Kidney epithelial cell (primary cell): ENCODE measurements at regions not wholly inside any gene's neighbourhood (a gene's known extent, or its start where the extent isn't known, plus 50 kb on each side); places are given as distances from the start of the nearest gene placed in this dataset.
"Not testable (repeated sequence)": the region's sequence is repeated elsewhere in the genome, so short reads cannot be mapped to it uniquely, and the experiment has no call there.

ENCODE experiments used
- DNase-seq: peaks from one replicate; pipeline ENCODE4 v3.0.0-alpha.2; 2010; ENCODE audit warnings: low read depth
- H3K27me3 ChIP-seq: 2 replicates; pipeline ENCODE4 v1.6.0; 2011; ENCODE audit warnings: low read length; ENCODE audit not compliant: control insufficient read depth, insufficient read depth
- H3K36me3 ChIP-seq: 2 replicates; pipeline ENCODE4 v1.5.1; 2011; ENCODE audit warnings: low read length; ENCODE audit not compliant: control insufficient read depth, insufficient read depth
- H3K4me3 ChIP-seq: 2 replicates; pipeline ENCODE4 v1.5.1; 2011; ENCODE audit warnings: low read depth, mild to moderate bottlenecking, control low read depth, low read length
- TF ChIP-seq, protein P1 (sequence below): IDR thresholded peaks from 2 replicates; pipeline ENCODE4 v1.5.1; 2011; ENCODE audit warnings: mild to moderate bottlenecking, moderate library complexity, low read length, control low read depth, inconsistent platforms; ENCODE audit not compliant: insufficient read depth, poor library complexity, severe bottlenecking

DNA sequence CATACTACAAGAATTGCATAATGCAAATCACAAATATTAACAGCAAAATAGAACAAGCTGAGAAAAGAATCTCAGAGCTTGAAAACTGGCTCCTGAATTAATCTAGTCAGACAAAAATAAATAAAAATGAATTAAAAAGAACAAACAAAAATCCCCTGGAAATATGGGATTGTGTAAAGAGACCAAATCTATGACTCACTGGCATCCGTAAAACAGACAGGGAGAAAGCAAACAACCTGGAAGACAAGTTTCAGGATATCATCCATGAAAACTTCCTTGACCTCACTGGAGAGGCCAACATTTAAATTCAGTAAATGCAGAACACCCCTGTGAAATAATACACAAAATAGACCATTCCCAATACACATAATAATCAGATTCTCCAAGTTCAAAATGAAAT, 229.3 kb upstream of the CTNND2 start:
- TF ChIP-seq, protein P1, sequence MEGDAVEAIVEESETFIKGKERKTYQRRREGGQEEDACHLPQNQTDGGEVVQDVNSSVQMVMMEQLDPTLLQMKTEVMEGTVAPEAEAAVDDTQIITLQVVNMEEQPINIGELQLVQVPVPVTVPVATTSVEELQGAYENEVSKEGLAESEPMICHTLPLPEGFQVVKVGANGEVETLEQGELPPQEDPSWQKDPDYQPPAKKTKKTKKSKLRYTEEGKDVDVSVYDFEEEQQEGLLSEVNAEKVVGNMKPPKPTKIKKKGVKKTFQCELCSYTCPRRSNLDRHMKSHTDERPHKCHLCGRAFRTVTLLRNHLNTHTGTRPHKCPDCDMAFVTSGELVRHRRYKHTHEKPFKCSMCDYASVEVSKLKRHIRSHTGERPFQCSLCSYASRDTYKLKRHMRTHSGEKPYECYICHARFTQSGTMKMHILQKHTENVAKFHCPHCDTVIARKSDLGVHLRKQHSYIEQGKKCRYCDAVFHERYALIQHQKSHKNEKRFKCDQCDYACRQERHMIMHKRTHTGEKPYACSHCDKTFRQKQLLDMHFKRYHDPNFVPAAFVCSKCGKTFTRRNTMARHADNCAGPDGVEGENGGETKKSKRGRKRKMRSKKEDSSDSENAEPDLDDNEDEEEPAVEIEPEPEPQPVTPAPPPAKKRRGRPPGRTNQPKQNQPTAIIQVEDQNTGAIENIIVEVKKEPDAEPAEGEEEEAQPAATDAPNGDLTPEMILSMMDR, result no peak
- Histone ChIP-seq H3K36me3 (no peaks in the 10 kb centered on the region), H3K27me3 (no peaks in the 10 kb centered on the region), H3K4me3 (no peak overlapping the region)
- DNase-seq, result no peak

DNA sequence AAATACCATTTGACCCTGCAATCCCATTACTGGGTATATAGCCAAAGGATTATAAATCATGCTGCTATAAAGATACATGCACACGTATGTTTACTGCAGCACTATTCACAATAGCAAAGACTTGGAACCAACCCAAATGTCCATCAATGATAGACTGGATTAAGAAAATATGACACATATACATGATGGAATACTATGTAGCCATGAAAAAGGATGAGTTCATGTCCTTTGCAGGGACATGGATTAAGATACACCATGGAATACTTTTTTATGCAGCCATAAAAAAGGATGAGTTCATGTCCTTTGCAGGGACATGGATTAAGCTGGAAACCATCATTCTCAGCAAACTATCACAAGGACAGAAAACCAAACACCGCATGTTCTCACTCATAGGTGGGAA, 226.8 kb upstream of the CTNND2 start:
- not testable (repeated sequence) for DNase-seq, H3K36me3 ChIP-seq, H3K27me3 ChIP-seq, H3K4me3 ChIP-seq

DNA sequence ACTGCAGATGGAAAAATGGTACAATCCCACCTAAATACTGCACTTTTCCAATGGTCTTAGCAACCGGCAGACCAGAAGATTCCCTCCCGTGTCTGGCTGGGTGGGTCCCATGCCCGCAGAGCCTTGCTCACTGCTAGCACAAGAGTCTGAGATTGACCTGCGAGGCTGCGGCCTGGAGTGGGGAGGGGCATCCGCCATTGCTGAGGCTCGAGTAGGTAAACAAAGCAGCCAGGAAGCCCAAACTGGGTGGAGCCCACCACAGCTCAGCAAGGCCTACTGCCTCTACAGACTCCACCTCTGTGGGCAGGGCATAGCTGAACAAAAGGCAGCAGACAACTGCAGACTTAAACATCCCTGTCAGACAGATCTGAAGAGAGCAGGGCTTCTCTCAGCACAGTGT, 221.6 kb upstream of the CTNND2 start:
- H3K27me3 ChIP-seq, result no peaks in the 10 kb centered on the region
- TF ChIP-seq, protein P1, result no peak
- no peaks in the 10 kb centered on the region for H3K36me3 ChIP-seq
- H3K4me3 ChIP-seq, result no peak overlapping the region
- no peak for DNase-seq

DNA sequence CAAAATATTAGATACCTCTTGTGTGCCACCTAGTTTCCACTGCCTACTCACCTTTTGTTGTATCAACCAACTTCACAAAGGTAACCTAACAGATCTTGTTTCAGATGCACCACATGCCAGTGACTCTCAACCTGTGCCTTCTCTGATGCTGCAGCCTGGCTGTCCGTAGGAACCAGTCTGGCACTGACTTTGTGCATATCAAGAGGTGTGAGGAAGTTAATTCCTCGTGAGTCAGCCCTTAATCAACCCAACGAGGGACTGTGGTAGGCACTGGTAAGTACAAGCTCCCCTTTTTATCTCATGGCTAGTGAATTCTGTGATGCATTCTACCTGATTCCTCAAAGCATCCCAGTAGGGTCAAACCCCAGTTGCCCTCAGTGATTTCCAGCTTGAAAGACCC, 215.4 kb upstream of the CTNND2 start:
- no peak overlapping the region for H3K4me3 ChIP-seq
- no peaks in the 10 kb centered on the region for H3K27me3 ChIP-seq
- DNase-seq, result no peak
- no peaks in the 10 kb centered on the region for H3K36me3 ChIP-seq
- TF ChIP-seq, protein P1, result no peak

DNA sequence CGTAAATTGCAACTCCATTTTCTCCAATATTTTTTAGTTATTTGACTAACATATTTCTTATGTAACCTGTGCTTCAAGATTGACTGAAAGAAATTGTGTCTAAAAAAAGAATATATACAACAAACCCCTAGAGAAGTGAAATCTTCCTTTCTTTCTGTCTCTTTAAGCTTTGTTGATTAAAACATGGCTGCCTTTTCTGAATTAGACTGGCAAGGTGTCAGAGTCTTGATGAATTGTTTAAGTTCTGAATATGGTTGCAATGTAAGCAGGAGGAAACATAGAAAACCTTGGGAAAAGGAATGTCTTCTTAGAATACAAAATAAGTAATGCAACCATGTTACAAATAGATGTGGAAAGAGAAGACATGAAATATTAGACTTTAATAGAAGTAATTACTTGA, 209.8 kb upstream of the CTNND2 start:
- no peaks in the 10 kb centered on the region for H3K27me3 ChIP-seq
- H3K36me3 ChIP-seq, result no peaks in the 10 kb centered on the region
- DNase-seq, result no peak
- H3K4me3 ChIP-seq, result no peak overlapping the region
- TF ChIP-seq, protein P1, result no peak

DNA sequence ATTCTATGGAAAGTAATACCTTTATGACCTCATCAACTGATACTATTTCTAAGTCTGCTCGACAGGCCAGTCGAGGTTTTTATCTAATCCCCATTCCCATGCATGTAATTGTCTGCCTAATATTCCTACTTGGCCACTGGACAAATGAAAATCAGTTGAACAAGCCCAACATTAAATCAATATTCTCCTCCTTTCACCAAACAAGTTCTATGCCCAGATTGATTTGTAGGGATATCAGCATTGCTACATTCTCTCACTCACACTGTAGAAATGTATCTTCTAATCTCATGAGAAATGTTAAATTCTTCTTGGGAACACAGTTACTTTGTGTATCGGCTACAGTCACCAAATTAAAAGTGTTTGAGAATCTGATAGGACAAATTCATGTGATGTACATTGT, 208.8 kb upstream of the CTNND2 start:
- H3K36me3 ChIP-seq, result no peaks in the 10 kb centered on the region
- no peaks in the 10 kb centered on the region for H3K27me3 ChIP-seq
- TF ChIP-seq, protein P1, result no peak
- DNase-seq, result no peak
- no peak overlapping the region for H3K4me3 ChIP-seq
